Left renal pelvis (tissue), 4 donors: ENCODE measurements at regions not wholly inside any gene's neighbourhood (a gene's known extent, or its start where the extent isn't known, plus 50 kb on each side); places are given as distances from the start of the nearest gene placed in this dataset.
"Not testable (repeated sequence)": the region's sequence is repeated elsewhere in the genome, so short reads cannot be mapped to it uniquely, and the experiment has no call there.

Experiments
- DNase-seq, 4 donors: peaks; one replicate each; pipeline ENCODE4 v3.0.0-alpha.2; 2013; ENCODE audit warnings: low read depth in 4 of 4, low spot score in 3 of 4

GRCh38 chrX:2640436-2641150, 50.5 kb upstream of the CD99 start:
- DNase-seq: no peak

- no peak for DNase-seq
These were observed 52.8 kb upstream of the CD99 start for GRCh38 chrX:2638279-2638678.

- DNase-seq: no peak
These were observed 55.8 kb upstream of the CD99 start for GRCh38 chrX:2635342-2635741.

- no peak for DNase-seq
These were observed 58.3 kb upstream of the CD99 start for GRCh38 chrX:2632533-2633504.

GRCh38 chrX:2631743-2632532, 59.2 kb upstream of the CD99 start:
- no peak for DNase-seq

GRCh38 chrX:2630935-2631742, 60.0 kb upstream of the CD99 start:
- not testable (repeated sequence) for DNase-seq

GRCh38 chrX:2630008-2630934, 60.8 kb upstream of the CD99 start:
- not testable (repeated sequence) for DNase-seq

- no peak for DNase-seq
These were observed 61.6 kb upstream of the CD99 start for GRCh38 chrX:2629316-2630007.

- no peak for DNase-seq
These were observed 62.3 kb upstream of the CD99 start for GRCh38 chrX:2628751-2629315.

GRCh38 chrX:2627272-2627867, 63.7 kb upstream of the CD99 start:
- DNase-seq: no peak

- no peak for DNase-seq
These were observed 64.3 kb upstream of the CD99 start for GRCh38 chrX:2626750-2627149.

- DNase-seq: no peak
These were observed 70.5 kb upstream of the CD99 start for GRCh38 chrX:2620576-2620975.

GRCh38 chrX:2618516-2618915, 72.6 kb upstream of the CD99 start:
- no peak for DNase-seq

- no peak for DNase-seq
These were observed 76.2 kb upstream of the CD99 start for GRCh38 chrX:2614911-2615310.

- DNase-seq: no peak
These were observed 80.6 kb upstream of the CD99 start for GRCh38 chrX:2610246-2611170.

GRCh38 chrX:2609431-2610238, 81.5 kb upstream of the CD99 start:
- DNase-seq: no peak
